GM23338 (cell line): ENCODE measurements at regions not wholly inside any gene's neighbourhood (a gene's known extent, or its start where the extent isn't known, plus 50 kb on each side); places are given as distances from the start of the nearest gene placed in this dataset.

ENCODE experiments used
- CREB1 ChIP-seq: fragments of 250-450 bp; sonication (Bioruptor Pico); IDR thresholded peaks from 2 replicates; pipeline ENCODE4 v1.5.0; 2020; ENCODE audit warnings: low read depth, mild to moderate bottlenecking, moderate library complexity
- EZH2 ChIP-seq: fragments of 200-600 bp; sonication (generic); IDR thresholded peaks from one replicate; pipeline ENCODE4 v1.8.0; 2017; ENCODE audit warnings: antibody characterized with exemption, mild to moderate bottlenecking, low read depth; ENCODE audit not compliant: unreplicated experiment
- EZH2phosphoT487 ChIP-seq: fragments of 200-600 bp; sonication (generic); IDR thresholded peaks from one replicate; pipeline ENCODE4 v1.8.1; 2018; ENCODE audit warnings: antibody characterized with exemption; ENCODE audit not compliant: unreplicated experiment
- POLR2AphosphoS5 ChIP-seq: IDR thresholded peaks from 2 replicates; pipeline ENCODE4 v1.6.1; 2016; ENCODE audit warnings: antibody characterized with exemption, low read depth
- TF ChIP-seq, protein P1 (sequence below), 2 experiments: fragments of 200-600 bp in 1 of 2; sonication (generic) in 1 of 2; conservative IDR thresholded peaks; 2 replicates each; pipeline versions ENCODE4 v1.5.1 to v1.6.1; 2016 to 2017; ENCODE audit warnings: antibody characterized with exemption in 2 of 2, low read depth in 2 of 2, mild to moderate bottlenecking in 2 of 2, moderate library complexity in 1 of 2

DNA sequence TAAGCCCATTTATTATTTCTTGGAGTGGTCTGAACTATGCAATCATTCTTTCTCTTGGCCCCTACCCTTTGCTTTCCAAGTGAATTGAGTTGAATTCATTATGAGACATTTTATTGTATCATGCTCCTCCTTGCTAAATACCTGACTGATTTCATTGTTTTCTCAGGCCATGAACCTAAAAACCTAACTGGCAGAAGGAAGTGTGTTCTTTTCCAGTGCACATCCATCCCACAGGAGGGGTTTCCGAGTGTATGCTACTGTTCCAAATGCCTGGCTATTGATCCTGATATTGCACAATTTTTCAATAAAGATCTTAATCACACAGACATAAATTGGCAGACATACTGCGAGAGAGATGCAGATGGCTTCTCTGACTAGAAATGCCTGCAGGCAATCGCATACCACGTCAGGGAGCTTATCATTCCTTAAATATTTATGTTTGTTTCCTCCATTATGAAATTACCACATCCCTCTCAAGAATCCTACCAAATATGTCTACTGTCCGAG, 162.2 kb upstream of the EGLN3 start:
- TF ChIP-seq EZH2phosphoT487 (no peak), POLR2AphosphoS5 (no peak), EZH2 (no peak), CREB1 (CRISPR knock-in tag) (no peak)
- TF ChIP-seq, protein P1, sequence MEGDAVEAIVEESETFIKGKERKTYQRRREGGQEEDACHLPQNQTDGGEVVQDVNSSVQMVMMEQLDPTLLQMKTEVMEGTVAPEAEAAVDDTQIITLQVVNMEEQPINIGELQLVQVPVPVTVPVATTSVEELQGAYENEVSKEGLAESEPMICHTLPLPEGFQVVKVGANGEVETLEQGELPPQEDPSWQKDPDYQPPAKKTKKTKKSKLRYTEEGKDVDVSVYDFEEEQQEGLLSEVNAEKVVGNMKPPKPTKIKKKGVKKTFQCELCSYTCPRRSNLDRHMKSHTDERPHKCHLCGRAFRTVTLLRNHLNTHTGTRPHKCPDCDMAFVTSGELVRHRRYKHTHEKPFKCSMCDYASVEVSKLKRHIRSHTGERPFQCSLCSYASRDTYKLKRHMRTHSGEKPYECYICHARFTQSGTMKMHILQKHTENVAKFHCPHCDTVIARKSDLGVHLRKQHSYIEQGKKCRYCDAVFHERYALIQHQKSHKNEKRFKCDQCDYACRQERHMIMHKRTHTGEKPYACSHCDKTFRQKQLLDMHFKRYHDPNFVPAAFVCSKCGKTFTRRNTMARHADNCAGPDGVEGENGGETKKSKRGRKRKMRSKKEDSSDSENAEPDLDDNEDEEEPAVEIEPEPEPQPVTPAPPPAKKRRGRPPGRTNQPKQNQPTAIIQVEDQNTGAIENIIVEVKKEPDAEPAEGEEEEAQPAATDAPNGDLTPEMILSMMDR (conservative IDR thresholded peaks at IDR 0.05; ENCODE audit: low read depth in 2 of 2), result no peak
